Tibial artery (tissue), 4 donors: ENCODE measurements at regions not wholly inside any gene's neighbourhood (a gene's known extent, or its start where the extent isn't known, plus 50 kb on each side); places are given as distances from the start of the nearest gene placed in this dataset.

Source experiments
- DNase-seq, 2 donors: peaks; one replicate each; pipeline ENCODE4 v3.0.0-alpha.2; 2019
- H3K27ac ChIP-seq, 2 donors: fragments of 200-600 bp; sonication (generic) in 1 of 2; 1 replicate in 1 of 2; 2 replicates in 1 of 2; pipeline ENCODE4 v1.5.1; 2018 to 2019; ENCODE audit warnings: mild to moderate bottlenecking in 1 of 2
- H3K27me3 ChIP-seq, 2 donors: fragments of 200-600 bp; sonication (generic) in 1 of 2; one replicate each; pipeline versions ENCODE4 v1.5.1 to v1.6.0; 2016 to 2019
- H3K36me3 ChIP-seq, 3 donors: fragments of 200-600 bp; sonication (generic) in 2 of 3; one replicate each; pipeline ENCODE4 v1.5.1; 2016 to 2019; ENCODE audit warnings: mild to moderate bottlenecking in 2 of 3
- H3K4me1 ChIP-seq, 4 donors: fragments of 200-600 bp; sonication (generic) in 2 of 4; 1 replicate in 3 of 4; 2 replicates in 1 of 4; pipeline ENCODE4 v1.5.1; 2016 to 2019
- H3K4me3 ChIP-seq, 2 donors: fragments of 200-600 bp; sonication (generic) in 1 of 2; 1 replicate in 1 of 2; 2 replicates in 1 of 2; pipeline ENCODE4 v1.5.1; 2018 to 2019; ENCODE audit warnings: mild to moderate bottlenecking in 2 of 2
- H3K9me3 ChIP-seq, 3 donors: fragments of 200-600 bp; sonication (generic) in 1 of 3; one replicate each; pipeline ENCODE4 v1.5.1; 2016 to 2019
- CTCF ChIP-seq, 2 experiments: fragments of 200-600 bp in 1 of 2; fragments of 450-650 bp in 1 of 2; IDR thresholded peaks; one replicate each; pipeline ENCODE4 v1.5.1; 2017 to 2019; ENCODE audit warnings: antibody characterized with exemption in 2 of 2, mild to moderate bottlenecking in 1 of 2, moderate library complexity in 1 of 2
- intact Hi-C: fragments of 100-400 bp; cut with DNase I; formaldehyde crosslinking; loops from one replicate; pipeline ENCODE4 v1.15.0; 2023; ENCODE audit warnings: low total_unique reads

GRCh38 chr9:27712806-27713205 is 139.5 kb upstream of the C9orf72 start:
- TF ChIP-seq CTCF (IDR thresholded peaks at IDR 0.05) = no peak
- Histone ChIP-seq H3K4me1 (no peaks in the 10 kb centered on the region), H3K9me3 (peaks cover 0 to 10% (median 0%) of the 10 kb centered on the region in 3 donors), H3K27me3 (peaks cover 0 to 6% of the 10 kb centered on the region in 2 donors), H3K27ac (no peak overlapping the region), H3K36me3 (no peaks in the 10 kb centered on the region), H3K4me3 (no peak overlapping the region)
- intact Hi-C loops = no loop called here
- DNase-seq = no peak

GRCh38 chr9:27714388-27714787 is 141.1 kb upstream of the C9orf72 start:
- no peak for DNase-seq
- peaks cover 0 to 3% (median 0%) of the 10 kb centered on the region in 3 donors for H3K9me3 ChIP-seq
- TF ChIP-seq CTCF (IDR thresholded peaks at IDR 0.05) = no peak
- intact Hi-C loops = no loop called here
- H3K27ac ChIP-seq = no peak overlapping the region
- no peaks in the 10 kb centered on the region for H3K36me3 ChIP-seq
- H3K4me3 ChIP-seq = no peak overlapping the region
- H3K27me3 ChIP-seq = peaks cover 0 to 9% of the 10 kb centered on the region in 2 donors
- H3K4me1 ChIP-seq = no peaks in the 10 kb centered on the region

GRCh38 chr9:27715651-27716050 is 142.4 kb upstream of the C9orf72 start:
- no peak overlapping the region for H3K27ac ChIP-seq

GRCh38 chr9:27717991-27718390 is 144.7 kb upstream of the C9orf72 start:
- Histone ChIP-seq H3K4me1 (no peaks in the 10 kb centered on the region), H3K27me3 (peaks cover 0 to 9% of the 10 kb centered on the region in 2 donors), H3K27ac (no peak overlapping the region), H3K4me3 (no peak overlapping the region), H3K9me3 (no peaks in the 10 kb centered on the region), H3K36me3 (no peaks in the 10 kb centered on the region)
- no peak for TF ChIP-seq CTCF (IDR thresholded peaks at IDR 0.05)
- intact Hi-C loops = no loop called here
- no peak for DNase-seq

More at GRCh38 chr9:27715651-27716050, 142.4 kb upstream of the C9orf72 start:
- intact Hi-C loops = no loop called here
- H3K27me3 ChIP-seq = peaks cover 0 to 9% of the 10 kb centered on the region in 2 donors
- no peak overlapping the region for H3K4me3 ChIP-seq
- no peaks in the 10 kb centered on the region for H3K9me3 ChIP-seq
- no peak for TF ChIP-seq CTCF (IDR thresholded peaks at IDR 0.05)
- no peaks in the 10 kb centered on the region for H3K36me3 ChIP-seq
- no peak for DNase-seq
- H3K4me1 ChIP-seq = no peaks in the 10 kb centered on the region

- no peaks in the 10 kb centered on the region for H3K9me3 ChIP-seq
- H3K4me1 ChIP-seq = no peaks in the 10 kb centered on the region
- intact Hi-C loops = no loop called here
- no peak for DNase-seq
- peaks cover 0 to 3% of the 10 kb centered on the region in 2 donors for H3K27me3 ChIP-seq
- no peaks in the 10 kb centered on the region for H3K36me3 ChIP-seq
- H3K27ac ChIP-seq = no peak overlapping the region
- H3K4me3 ChIP-seq = no peak overlapping the region
- no peak for TF ChIP-seq CTCF (IDR thresholded peaks at IDR 0.05)
Observed at GRCh38 chr9:27719711-27720110, 146.4 kb upstream of the C9orf72 start.

GRCh38 chr9:27722866-27723265 is 149.6 kb upstream of the C9orf72 start:
- intact Hi-C loops = no loop called here
- peaks cover 0 to 3% of the 10 kb centered on the region in 2 donors for H3K27me3 ChIP-seq
- no peaks in the 10 kb centered on the region for H3K9me3 ChIP-seq
- no peaks in the 10 kb centered on the region for H3K36me3 ChIP-seq
- no peak overlapping the region for H3K27ac ChIP-seq
- DNase-seq = no peak
- H3K4me1 ChIP-seq = no peaks in the 10 kb centered on the region
- TF ChIP-seq CTCF (IDR thresholded peaks at IDR 0.05) = no peak
- no peak overlapping the region for H3K4me3 ChIP-seq
